Bone marrow (tissue), 2 donors: ENCODE measurements at regions not wholly inside any gene's neighbourhood (a gene's known extent, or its start where the extent isn't known, plus 50 kb on each side); places are given as distances from the start of the nearest gene placed in this dataset.

Source experiments
- DNase-seq, 2 donors: peaks; one replicate each; lab custom pipeline; 2025; lab: John Stamatoyannopoulos, UW

DNA sequence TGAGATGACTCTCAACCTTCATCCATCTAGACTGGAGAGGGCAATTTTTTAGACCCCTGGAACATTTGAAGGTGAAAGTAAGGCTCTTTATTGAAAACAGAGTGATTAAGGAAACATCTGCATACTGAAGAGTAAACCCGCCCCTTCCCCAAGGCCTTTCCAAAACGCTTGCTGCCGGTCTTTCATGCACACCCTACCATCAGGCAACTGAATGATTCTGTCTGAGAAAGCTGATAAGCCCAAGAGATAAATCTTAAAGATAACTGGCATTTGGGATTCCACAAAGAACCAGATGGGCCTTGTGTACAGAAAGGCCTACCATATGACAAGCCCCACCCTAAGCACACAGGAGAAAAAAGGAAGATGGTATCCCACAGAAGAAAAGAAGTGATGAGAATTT lies 54.4 kb upstream of the PIK3R1 start:
- DNase-seq = no peak

DNA sequence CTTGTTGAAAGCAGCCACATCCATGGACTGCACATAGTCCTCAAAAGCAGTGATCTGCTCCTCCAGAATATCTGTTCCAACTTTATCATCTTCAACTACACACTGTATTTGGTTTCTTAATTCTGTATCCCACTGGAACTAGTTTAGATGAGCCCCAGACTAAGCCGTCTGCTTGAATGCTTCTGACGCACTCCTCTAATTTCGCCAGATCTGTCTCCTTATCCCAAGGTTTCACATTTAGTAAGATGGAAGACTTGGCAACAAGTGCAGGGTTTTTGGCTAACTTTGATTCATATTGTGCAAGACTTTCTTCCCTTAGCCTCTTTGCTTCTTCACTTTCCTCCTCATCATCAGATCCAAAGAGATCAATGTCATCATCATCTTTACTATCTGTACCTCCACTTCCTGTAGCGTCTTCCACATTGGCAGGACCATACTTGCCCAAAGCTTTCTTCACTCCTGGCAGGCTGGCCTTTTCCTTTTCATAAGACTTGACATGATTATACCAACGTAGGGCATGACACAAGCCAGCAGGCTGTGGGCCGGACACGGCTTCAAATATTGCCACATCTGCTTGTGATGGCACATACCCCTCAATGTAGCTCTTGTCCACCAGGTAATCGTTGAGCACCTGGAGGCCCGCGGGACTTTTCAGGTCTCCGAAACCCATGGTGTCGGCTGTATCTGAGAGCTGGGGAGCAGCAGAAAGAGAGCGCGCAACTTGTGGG lies 56.2 kb upstream of the PIK3R1 start:
- DNase-seq = no peak

DNA sequence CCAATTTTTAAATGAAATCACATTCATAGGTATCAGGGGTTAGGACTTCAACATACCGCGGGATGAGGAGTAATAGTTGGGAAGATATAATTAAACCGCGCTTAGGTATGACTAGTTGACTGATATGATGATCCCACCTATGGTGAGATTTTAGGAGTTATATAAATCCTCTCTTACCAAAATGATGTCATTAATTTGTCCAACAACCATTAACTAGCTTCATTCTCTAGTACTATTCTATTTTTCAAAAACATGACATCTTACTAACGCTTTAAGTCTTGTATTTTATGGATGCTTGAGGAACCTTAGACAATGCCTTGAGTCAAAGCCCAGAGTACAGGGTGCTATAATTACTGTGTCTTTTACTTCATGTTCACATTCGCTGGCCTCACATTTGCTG lies 59.6 kb upstream of the PIK3R1 start:
- DNase-seq = no peak

DNA sequence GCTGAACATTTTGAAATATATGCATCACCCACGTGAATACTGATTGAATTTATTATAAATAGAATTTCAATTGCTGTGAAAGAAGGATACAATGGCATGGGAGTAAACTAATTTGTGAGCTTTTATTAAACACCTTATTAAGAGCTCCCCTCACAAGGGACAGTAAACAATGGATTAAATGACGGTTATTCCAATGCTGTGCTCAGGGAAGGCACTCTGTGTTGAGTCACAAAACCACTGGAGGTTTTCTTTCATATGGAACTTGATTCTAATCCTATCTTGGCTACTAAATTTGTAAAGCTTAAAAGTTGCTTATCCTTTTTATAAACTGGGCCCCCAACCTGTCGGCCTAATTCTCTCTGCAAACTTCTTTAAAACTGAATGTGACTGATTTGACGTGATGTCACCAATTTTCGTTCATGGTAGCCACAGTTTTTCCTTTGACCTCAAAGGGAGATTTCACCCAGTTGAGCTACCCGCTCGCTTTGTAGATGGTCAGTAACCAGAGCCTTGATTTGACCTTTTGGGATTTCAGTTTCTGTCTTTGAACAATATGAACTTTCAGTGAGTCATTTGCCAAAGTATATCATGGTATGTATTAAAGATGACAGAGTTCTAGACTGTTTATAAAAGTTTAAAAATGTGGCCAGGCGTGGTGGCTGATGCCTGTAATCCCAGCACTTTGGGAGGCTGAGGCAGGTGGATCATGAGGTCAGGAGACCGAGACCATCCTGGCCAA lies 61.3 kb upstream of the PIK3R1 start:
- no peak for DNase-seq

DNA sequence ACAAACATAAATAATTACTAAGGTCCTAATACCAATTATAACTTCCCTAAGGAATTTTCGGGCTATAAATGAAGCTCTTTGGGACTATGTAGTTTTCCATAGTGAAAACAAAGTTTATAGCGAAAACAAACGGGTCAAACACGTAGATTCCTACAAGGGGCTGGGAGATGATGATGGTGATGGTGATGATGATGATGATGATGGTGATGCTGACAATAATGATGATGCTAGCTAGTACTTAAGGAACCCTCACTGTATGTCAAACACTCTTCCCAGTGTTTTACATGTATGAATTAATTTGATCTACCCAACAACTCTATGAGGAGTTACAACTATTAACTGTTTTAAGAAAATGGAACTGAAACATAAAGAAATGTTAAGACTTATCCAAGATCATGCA lies 63.7 kb upstream of the PIK3R1 start:
- no peak for DNase-seq

DNA sequence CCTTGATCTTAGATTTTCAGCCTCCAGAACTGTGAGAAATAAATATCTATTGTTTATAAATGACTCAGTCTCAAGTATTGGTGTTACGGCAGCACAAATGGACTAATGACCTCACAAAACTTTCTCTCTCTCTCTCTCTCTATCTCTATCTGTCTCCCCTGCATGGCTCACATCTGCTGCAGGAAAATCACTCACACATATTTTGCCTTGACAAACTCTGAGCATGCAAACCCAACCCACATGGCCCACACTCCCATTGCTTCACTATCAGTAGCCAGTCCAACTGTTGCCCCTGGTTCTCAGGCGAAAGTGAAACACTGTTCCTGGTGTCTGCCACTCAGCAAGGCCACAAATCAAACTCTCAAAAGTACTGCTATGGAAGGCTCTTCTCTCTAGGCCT lies 66.4 kb upstream of the PIK3R1 start:
- no peak for DNase-seq

DNA sequence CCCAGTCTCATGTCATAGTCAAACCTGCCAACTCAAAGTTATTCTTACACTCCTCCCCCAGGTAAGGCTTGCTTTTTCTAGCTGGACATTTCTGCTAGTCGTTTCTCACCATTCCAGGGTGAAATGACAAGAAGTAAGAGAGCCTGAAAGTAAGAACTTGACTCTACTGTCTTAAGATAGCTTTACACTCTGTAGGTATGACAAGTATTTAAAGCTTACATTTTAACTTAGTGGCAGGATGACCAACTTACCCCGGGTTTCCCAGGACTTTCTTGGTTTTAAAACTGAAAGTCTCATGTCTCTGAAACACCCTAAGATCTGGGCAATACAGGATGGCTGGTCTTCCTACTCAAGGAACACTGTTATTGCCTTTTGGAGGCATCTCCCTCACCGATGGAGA lies 67.5 kb upstream of the PIK3R1 start:
- no peak for DNase-seq

DNA sequence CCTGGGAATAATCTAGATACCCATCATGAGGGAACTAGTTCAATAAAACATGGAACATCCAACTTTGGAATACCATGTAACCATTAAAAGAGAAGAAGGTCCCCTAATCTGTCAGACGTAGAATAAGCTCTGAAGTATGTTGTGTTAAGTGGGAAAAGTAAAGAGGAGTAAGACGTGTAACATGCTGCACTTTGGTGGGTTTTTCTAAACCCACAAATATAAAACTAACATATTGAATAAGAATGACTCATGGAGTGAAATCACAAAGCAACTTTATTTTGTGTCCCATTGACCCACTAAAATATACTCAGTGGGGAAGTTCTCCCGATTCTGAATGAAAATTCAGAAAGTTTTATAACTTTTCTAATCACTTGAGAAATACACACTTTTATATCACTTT lies 67.9 kb upstream of the PIK3R1 start:
- no peak for DNase-seq

DNA sequence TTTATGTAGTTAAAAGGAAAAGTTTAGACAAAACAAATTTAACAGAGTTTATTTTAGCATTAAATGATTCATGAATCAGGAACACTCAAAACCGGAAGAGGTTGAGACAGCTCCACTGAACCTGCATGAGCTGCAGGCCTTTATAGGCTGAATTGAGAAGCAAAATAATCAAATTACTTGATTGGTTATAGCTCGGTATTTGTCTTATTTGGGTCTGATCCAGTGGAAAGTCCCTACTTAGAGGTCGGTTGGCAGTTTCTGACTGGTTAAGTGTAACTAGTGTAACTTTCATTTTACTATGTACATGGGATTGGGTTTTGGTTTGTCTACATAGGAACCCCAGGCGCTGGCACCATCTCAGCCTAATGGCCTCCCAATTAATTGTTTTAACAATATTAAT lies 74.1 kb upstream of the PIK3R1 start:
- DNase-seq = no peak

DNA sequence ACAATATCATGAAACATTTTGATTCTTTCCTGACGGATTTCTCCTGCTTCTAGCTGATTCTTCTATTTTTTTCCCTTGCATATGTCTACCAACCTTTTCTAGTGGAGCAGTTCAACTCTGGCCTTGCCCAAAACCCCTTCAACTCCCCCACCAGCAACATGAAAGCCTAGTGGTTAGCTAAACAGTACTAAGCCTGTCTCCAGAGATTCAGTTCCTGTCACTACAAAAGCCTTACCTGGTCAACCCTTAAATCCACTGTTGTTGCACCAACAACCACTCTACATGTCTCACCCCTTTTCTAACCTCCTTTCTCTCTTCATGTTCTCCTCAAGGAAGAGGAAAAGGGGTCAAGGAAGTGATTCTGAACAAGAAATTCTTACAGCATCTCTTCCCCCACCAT lies 74.8 kb upstream of the PIK3R1 start:
- DNase-seq = no peak

DNA sequence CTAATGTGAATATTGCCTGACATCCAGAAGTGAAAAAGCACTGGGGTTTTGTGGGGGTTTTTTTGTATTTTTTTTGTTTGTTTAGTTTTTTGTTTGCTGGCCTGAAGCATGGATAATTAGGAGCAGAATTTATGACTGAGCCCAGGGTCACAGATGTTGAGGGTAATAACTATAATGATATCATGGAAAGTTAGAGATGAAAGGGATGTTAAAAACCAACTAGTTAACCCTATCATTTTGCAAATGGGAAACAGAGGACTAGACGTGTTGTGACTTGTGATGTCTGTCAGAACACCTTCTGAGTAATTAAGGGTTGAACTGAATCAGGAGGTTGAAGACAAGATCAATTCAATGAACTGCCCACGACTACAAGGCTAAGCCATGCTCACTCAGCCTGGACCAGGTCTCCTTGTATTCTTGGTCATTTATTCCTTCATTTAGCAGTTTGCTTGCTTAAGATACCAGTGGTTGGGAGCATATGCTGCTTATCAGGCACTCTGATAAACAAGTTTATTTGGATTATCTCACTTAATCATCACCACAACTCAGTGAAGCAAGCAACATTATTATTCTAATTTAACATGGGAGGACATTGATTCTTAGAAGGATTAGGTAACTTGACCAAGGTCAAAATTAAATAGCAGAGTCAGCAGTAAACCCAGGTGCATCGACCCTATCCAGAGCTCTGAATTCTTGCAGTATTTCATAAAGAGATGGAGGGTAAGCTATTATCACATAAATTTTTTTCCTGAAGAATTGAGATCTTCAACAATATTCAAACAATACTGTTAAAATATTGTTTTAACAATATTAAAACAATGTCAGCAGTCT lies 75.7 kb upstream of the PIK3R1 start:
- no peak for DNase-seq

DNA sequence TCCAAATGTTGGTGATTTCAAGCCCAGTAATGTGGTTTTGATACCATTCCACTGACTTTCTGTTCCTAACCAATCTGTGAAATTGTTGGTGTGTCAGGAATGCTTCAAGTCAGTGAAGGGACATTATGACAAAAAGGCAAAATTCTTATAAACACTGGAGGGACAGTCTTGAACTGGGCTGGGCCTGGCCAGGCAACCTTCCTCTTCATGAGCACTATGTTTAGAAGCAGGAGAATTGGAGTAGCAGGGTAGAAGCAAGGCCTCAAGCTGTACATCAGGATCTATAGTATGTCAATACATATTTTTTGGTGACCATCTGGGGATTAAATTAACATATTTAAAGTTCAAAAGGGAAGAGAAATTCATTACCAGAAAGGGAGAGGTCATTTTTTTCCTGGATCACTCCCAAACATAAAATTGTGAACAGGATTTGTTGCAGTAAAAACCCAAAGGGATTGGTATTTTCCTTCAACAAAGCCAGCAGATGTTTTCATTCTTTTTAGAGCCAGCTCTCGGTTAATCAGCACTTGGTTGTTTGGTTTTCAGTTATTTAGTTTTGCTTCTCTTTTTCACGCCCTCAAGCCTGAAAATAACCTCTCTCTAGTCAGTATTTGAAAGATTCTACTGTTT lies 77.9 kb upstream of the PIK3R1 start:
- no peak for DNase-seq

DNA sequence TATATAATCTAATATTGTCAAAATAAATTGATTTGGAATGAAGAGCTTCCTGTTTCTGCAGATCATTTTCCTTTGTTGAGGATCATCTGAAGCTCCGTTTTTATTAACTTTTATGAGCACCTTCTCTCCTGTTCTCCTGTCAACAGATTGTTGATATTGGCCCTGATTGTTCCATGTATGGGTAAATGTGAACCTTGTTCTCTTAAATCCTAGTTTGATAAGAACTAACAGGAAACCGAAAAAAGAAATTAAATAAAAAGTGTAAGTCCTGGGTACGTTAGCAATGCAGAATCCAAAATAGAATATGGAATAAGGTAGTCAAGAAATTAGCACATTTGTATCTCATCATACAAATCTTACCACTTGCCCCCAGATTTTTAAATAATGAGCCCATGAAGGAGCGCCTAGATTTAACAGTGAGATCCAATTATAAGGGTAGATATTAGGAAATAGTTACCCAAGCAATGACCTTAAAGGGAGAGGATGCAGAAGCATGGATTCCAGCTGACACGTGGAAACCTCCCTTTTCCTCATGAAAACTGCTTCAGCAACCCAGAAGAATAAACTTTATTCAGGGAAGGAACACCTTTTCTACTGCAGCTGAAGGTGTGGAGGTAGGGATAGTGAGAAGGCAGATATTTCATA lies 80.8 kb upstream of the PIK3R1 start:
- no peak for DNase-seq

DNA sequence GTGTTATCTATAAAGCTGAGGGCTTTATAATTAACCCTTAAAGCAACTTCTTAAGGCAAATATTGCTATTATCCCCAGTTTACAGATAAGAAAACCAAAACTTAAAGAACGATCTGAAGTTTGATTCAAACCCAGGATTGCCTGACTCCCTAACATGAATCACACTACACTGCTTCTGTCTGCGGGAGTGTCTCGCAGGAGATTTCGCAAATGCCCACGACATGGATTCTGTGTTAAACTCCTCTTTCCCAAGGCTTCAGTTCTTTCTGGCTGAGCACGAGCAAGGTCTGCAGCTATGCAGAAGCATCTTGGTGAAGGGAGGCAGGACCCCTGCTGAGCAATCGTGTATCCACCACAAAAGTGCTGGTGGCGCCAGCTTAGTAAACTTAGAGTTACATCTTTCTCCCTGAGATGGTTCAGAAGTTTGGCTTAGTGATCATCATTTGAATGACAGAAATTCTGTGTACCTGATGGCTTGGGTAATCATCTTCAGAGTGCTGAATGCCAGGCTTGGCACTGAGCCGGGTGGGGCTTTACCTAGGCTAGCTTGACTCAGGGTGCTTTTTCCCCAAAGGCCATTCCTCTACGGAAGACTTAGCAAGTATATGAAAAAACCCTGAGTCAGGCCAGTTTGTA lies 81.4 kb upstream of the PIK3R1 start:
- no peak for DNase-seq

DNA sequence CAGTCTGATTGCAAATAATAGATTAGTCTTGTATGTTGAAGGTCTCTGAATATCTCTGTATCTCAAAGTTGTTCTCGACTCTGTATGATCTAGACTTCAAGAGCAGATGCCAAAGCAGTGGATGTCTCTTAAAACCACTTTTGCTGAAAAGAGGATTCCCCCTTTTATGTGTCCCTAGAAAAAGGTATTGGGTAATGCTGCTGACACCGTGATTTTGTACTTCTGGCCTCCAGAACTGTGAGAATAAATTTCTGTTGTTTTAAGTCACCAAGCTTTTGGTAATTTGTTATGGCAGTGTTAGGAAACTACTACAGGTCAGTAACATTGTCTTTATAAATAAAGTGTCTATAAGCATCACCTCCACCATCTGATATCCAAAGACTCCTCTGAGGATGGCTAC lies 85.3 kb upstream of the PIK3R1 start:
- no peak for DNase-seq

DNA sequence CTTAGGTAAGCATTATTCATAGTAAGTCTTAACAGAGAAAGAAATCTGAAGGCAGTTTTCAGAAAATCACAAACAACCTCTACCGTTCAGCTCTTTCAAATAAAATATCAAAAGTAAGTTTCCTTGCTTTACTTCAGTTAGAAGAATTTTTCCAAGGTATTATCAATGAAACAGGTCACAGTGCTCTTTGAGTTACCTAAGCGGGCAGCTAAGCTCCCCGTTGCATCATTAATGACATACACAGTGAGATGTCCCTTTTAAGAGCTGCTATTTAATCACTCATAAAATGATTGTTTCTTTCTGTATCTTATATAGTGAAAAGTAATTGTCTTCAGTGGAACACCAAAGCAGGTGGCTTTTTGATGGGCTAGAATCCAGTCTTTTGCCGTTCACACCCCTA lies 86.2 kb upstream of the PIK3R1 start:
- DNase-seq = no peak

DNA sequence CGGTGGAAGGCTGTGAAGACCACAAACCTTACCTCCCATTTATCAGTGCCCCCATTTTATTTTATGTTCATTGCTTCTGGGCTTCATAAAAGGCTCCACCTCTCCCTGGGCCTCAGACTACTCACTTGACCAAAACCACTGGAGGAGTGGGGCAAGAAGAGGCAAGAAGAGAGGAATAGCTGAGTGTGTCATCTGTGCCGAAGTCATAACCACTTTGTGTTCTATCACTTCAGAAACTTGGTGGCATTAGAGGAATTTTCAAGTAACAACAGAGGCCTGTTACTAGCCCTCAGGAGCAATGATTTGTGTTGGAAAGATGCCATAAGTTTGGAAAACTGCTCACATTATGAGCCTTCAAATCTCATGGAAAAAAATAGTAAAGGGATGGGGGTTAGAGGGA lies 88.7 kb upstream of the PIK3R1 start:
- no peak for DNase-seq

DNA sequence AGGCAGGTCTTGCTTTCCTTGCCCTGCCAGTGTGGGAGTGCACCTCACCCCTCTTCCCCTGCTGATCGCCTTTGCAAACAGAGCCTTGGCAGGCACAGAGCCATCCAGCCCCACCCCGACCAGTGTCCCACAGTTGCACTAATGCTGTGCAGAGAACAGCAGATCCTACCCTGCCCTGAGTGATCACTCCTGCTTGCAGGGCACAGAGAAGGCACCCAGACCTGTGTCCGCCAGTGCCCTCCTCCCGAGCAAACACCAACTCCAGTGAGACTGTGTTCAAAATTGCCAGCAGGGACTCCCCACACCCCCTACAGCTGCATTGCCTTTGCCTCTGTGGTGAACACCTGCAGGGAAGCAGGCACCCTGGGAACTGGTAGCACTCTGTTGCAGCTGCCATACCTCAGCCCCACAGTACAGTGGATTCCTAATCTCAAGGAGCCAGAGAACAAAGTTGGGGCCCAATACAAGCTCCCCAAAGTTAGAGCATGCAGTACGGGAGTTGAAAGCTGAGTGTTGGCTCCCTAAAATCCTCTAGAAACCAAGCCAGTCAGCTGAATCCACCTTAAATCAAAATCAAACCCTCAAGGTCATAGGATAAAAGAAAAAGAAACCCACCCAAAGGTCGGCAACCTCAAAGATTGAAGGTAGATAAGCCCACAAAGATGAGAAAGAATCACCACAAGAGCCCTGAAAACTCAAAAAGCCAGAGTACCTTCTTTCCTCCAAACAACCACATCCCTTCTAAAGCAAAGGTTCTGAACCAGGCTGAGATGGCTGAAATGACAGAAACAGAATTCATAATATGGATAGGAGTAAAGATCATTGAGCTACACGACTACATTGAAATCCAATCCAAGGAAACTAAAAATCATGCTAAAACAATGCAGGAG lies 92.9 kb upstream of the PIK3R1 start:
- no peak for DNase-seq

DNA sequence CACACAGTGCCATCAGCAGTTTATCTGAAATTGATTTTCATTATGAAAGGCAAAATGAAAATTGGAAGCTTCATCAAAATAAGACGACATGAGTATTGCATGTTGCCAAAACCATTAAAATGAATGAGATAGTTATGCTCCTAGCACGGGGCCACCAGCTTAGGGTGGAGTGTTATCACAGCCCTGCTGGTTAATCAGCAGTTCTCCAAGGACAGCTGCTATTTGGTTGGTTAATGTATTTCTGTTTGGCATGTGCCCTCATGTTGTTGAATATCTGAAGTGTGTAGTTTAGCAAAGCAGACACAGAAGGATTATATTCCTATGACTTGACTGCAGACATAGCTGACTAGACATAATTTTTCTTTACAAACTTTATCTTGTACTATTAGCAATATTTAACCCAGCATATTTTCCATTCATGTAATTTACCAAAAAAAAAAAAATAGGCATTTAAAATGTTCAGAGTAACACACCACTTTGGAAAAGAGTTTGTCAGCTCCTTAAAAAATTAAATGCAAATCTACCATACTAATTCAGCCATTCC lies 98.6 kb upstream of the PIK3R1 start:
- DNase-seq = no peak

DNA sequence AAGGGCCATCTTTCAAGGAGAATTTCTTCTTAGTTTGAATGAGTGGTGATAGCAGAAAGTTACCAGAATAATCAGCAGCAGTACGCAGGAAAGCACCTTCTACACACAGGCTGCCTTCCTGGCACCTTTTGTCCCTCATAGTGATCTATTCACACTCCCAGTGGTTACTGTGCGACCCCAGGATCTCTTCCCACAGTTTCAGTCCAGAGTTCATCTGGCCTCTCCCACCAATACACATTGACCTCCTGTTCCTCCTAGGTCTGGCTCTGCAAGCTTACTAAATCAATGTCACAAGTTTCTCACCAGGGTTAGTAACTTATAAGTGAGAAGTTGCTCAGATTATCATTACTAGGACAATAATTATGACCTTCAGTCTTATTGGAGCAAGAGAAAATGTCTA lies 99.1 kb upstream of the PIK3R1 start:
- DNase-seq = no peak
